ENCODE measurements at regions not wholly inside any gene's neighbourhood (a gene's known extent, or its start where the extent isn't known, plus 50 kb on each side); places are given as distances from the start of the nearest gene placed in this dataset.

DNA sequence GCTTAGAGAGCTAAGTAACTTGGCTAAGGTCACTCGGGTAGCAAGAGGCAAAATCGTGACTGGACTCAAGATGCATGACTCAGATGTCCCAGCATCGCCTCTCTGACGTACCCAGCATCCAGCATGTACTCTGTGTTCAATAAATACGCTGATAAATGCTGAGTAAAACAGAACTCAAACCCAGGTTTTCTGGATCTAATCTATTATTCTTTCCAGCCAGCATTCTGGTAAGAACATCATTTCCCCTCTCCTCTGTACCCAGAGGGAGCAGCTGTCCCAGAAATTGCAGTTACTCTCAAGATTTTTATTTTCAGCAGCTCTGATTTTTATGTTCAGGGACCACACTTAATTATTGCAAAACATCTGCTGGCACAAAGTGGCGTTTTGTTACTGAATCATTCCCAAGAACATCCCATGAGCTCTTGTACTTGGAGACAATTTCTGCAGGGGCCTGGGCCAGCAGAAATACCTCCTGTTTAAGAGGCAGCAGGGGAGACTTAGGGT, 249.0 kb downstream of the PRDM2 start:
- DNase-seq (ENCODE audit: low read depth): peak; percentile 83
- H3K4me3 ChIP-seq (replicated peaks; ENCODE audit: low read depth, low read length): no peak overlapping the region
- TF ChIP-seq, protein P1, sequence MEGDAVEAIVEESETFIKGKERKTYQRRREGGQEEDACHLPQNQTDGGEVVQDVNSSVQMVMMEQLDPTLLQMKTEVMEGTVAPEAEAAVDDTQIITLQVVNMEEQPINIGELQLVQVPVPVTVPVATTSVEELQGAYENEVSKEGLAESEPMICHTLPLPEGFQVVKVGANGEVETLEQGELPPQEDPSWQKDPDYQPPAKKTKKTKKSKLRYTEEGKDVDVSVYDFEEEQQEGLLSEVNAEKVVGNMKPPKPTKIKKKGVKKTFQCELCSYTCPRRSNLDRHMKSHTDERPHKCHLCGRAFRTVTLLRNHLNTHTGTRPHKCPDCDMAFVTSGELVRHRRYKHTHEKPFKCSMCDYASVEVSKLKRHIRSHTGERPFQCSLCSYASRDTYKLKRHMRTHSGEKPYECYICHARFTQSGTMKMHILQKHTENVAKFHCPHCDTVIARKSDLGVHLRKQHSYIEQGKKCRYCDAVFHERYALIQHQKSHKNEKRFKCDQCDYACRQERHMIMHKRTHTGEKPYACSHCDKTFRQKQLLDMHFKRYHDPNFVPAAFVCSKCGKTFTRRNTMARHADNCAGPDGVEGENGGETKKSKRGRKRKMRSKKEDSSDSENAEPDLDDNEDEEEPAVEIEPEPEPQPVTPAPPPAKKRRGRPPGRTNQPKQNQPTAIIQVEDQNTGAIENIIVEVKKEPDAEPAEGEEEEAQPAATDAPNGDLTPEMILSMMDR (IDR thresholded peaks at IDR 0.05; ENCODE audit: low read length, missing control alignments): no peak

- DNase-seq (ENCODE audit: low read depth): no peak
- H3K4me3 ChIP-seq (replicated peaks; ENCODE audit: low read depth, low read length): no peak overlapping the region
- TF ChIP-seq, protein P1 (IDR thresholded peaks at IDR 0.05; ENCODE audit: low read length, missing control alignments): no peak
These were observed 249.6 kb downstream of the PRDM2 start for GRCh38 chr1:13949546-13949945.

DNA sequence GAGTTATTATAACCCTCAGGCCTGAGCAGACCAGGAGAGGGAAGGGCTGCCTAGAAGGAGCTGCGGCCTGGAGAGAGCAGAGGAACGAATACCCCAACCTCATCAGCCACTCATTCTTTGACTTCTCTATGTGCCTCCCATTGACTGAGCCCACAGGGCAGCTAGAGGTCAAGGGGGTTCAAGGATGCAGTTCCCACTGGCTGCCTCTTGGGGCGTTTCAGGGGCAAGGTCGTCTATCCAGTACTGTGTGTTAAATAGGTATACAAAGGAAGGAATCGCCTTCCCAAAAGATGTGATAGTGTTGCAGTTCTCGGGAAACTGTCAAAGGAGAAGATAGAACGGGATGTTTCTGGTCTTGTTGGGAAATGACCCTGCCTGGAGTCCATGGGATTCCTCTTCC, 250.6 kb downstream of the PRDM2 start:
- no peak for DNase-seq (ENCODE audit: low read depth)
- TF ChIP-seq, protein P1 (IDR thresholded peaks at IDR 0.05; ENCODE audit: low read length, missing control alignments): peak; percentile 16
- H3K4me3 ChIP-seq (replicated peaks; ENCODE audit: low read depth, low read length): no peak overlapping the region

- H3K4me3 ChIP-seq (replicated peaks; ENCODE audit: low read depth, low read length): no peak overlapping the region
- peak; percentile 30 for DNase-seq (ENCODE audit: low read depth)
- TF ChIP-seq, protein P1 (IDR thresholded peaks at IDR 0.05; ENCODE audit: low read length, missing control alignments): no peak
These were observed 252.1 kb downstream of the PRDM2 start for GRCh38 chr1:13951793-13952751.

DNA sequence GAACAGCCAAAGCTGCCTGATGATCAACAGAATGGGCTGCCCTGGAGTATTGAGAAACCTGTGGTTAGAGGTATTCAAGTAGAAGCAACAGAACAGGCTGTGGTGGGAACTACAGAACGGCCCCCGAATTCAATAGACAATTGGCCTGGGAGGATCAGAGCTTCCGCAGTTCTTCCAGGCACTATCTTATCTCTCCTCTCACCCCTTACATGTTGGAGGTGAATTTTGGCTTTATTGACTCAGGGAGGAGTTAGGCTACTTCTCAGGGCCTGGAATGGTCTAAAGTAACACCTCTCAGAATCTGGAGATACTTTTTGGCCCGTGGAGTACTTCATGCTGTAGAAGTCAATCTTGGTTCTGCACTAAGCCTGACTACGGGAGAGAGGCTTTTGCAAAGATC, 253.0 kb downstream of the PRDM2 start:
- TF ChIP-seq, protein P1 (IDR thresholded peaks at IDR 0.05; ENCODE audit: low read length, missing control alignments): no peak
- no peak for DNase-seq (ENCODE audit: low read depth)
- no peak overlapping the region for H3K4me3 ChIP-seq (replicated peaks; ENCODE audit: low read depth, low read length)

DNA sequence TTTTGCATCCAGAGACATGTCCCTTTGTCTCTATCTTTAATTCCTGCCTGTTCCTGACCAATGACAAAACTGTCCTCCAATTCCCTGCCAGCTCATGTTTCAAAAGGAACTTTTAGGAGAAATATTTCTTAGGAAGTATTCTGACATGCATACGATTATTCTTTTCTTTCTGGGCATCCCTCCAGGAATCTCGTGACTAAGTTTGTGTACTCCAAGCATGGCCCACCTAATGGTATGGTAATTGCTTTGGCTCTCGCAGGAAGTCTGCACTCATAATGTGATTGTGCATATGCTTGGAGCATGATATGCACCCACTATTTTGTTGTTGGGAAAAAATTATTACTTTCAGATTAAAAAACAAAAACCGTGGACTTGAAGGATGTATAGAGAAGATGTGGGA, 256.4 kb downstream of the PRDM2 start:
- DNase-seq (ENCODE audit: low read depth): peak; percentile 79
- TF ChIP-seq, protein P1 (IDR thresholded peaks at IDR 0.05; ENCODE audit: low read length, missing control alignments): no peak
- no peak overlapping the region for H3K4me3 ChIP-seq (replicated peaks; ENCODE audit: low read depth, low read length)
